ENCODE measurements at regions not wholly inside any gene's neighbourhood (a gene's known extent, or its start where the extent isn't known, plus 50 kb on each side); places are given as distances from the start of the nearest gene placed in this dataset.

- H3K27me3 ChIP-seq (ENCODE audit: insufficient read depth, poor library complexity, severe bottlenecking): peaks cover 63% of the 10 kb centered on the region
- H3K9me3 ChIP-seq (ENCODE audit: severe bottlenecking): no peaks in the 10 kb centered on the region
- no peaks in the 10 kb centered on the region for H3K4me1 ChIP-seq (ENCODE audit: insufficient read depth, poor library complexity, severe bottlenecking)
- H3K4me3 ChIP-seq (ENCODE audit: severe bottlenecking): no peak overlapping the region
- no peaks in the 10 kb centered on the region for H3K36me3 ChIP-seq (ENCODE audit: low read depth)
- TF ChIP-seq, protein P1, sequence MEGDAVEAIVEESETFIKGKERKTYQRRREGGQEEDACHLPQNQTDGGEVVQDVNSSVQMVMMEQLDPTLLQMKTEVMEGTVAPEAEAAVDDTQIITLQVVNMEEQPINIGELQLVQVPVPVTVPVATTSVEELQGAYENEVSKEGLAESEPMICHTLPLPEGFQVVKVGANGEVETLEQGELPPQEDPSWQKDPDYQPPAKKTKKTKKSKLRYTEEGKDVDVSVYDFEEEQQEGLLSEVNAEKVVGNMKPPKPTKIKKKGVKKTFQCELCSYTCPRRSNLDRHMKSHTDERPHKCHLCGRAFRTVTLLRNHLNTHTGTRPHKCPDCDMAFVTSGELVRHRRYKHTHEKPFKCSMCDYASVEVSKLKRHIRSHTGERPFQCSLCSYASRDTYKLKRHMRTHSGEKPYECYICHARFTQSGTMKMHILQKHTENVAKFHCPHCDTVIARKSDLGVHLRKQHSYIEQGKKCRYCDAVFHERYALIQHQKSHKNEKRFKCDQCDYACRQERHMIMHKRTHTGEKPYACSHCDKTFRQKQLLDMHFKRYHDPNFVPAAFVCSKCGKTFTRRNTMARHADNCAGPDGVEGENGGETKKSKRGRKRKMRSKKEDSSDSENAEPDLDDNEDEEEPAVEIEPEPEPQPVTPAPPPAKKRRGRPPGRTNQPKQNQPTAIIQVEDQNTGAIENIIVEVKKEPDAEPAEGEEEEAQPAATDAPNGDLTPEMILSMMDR (IDR thresholded peaks at IDR 0.05; ENCODE audit: poor library complexity, severe bottlenecking): no peak
- ATAC-seq (ENCODE audit: low read depth): no peak
- peak; percentile 29 for DNase-seq (ENCODE audit: low spot score)
- H3K27ac ChIP-seq (ENCODE audit: poor library complexity, severe bottlenecking): no peak overlapping the region
Measured at GRCh38 chr16:86042996-86043725, 144.2 kb downstream of the IRF8 start.

GRCh38 chr16:86044241-86044671, 145.3 kb downstream of the IRF8 start:
- ATAC-seq (ENCODE audit: low read depth): 0 out of 3 replicates have a peak, but pooled peaks have one; percentile 41
- peaks cover 74% of the 10 kb centered on the region for H3K27me3 ChIP-seq (ENCODE audit: insufficient read depth, poor library complexity, severe bottlenecking)
- no peaks in the 10 kb centered on the region for H3K36me3 ChIP-seq (ENCODE audit: low read depth)
- no peak overlapping the region for H3K4me3 ChIP-seq (ENCODE audit: severe bottlenecking)
- TF ChIP-seq, protein P1 (IDR thresholded peaks at IDR 0.05; ENCODE audit: poor library complexity, severe bottlenecking): peak; percentile 34
- no peak overlapping the region for H3K27ac ChIP-seq (ENCODE audit: poor library complexity, severe bottlenecking)
- peak; percentile 55 for DNase-seq (ENCODE audit: low spot score)
- H3K9me3 ChIP-seq (ENCODE audit: severe bottlenecking): no peaks in the 10 kb centered on the region
- H3K4me1 ChIP-seq (ENCODE audit: insufficient read depth, poor library complexity, severe bottlenecking): no peaks in the 10 kb centered on the region

DNA sequence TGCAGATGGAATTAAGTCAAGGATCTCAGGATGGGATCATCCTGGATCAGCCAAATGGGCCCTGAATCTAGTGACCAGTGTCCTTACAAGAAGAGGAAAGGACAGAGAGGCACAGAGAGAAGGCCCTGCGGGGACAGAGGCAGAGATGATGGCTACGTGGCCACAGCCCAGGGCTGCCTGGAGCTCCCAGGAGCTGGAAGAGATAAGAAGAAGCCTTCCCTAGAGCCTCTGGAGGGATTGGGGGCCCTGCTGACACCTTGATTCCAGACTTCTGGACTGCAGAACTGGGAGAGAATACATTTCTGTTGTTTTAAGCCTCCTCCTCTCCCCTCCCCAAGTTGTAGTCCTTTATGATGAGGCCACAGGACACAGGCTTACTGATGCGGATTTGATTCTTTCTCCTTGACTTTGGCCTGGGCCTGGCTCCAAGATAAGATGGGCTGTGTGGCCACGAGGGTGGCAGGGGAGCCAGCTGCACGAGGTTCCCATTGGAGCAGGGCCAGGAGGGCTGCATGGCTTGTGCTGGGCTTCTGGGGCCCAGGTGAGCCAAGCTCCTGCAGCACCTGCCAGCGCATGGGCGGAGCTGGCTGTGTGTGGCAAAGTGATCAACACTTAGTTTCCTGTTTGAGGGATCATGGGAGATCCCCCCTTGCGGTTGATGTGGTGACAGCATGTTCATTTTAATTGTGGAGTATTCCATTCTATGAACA, 146.1 kb downstream of the IRF8 start:
- peaks cover 80% of the 10 kb centered on the region for H3K27me3 ChIP-seq (ENCODE audit: insufficient read depth, poor library complexity, severe bottlenecking)

DNA sequence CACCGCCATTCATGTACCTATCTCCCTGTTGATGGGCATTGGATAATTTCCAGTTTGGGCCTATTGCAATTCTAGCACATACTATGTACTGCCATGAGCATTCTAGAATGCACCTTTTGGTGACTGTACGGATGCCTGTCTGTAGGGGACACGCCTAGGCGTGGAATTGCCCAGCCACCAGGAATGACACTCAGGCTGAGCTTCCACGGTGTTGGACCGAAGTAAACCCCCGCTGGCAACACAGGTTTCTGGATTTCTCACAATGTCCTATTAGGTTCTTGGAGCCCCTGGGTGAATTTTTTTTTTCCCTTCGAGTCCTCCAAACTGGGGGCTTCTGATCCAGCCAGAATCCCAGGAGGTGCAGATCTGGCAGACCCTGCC, 146.6 kb downstream of the IRF8 start:
- Histone ChIP-seq H3K9me3 (ENCODE audit: severe bottlenecking) (no peaks in the 10 kb centered on the region), H3K4me1 (ENCODE audit: insufficient read depth, poor library complexity, severe bottlenecking) (no peaks in the 10 kb centered on the region), H3K36me3 (ENCODE audit: low read depth) (no peaks in the 10 kb centered on the region), H3K27ac (ENCODE audit: poor library complexity, severe bottlenecking) (no peak overlapping the region), H3K4me3 (ENCODE audit: severe bottlenecking) (no peak overlapping the region), H3K27me3 (ENCODE audit: insufficient read depth, poor library complexity, severe bottlenecking) (peaks cover 85% of the 10 kb centered on the region)
- TF ChIP-seq, protein P1 (IDR thresholded peaks at IDR 0.05; ENCODE audit: poor library complexity, severe bottlenecking): no peak
- ATAC-seq (ENCODE audit: low read depth) (no peak), DNase-seq (ENCODE audit: low spot score) (no peak)

More for the DNA sequence above, 146.1 kb downstream of the IRF8 start:
- Histone ChIP-seq H3K4me1 (ENCODE audit: insufficient read depth, poor library complexity, severe bottlenecking) (no peaks in the 10 kb centered on the region), H3K27ac (ENCODE audit: poor library complexity, severe bottlenecking) (no peak overlapping the region), H3K36me3 (ENCODE audit: low read depth) (no peaks in the 10 kb centered on the region), H3K4me3 (ENCODE audit: severe bottlenecking) (no peak overlapping the region), H3K9me3 (ENCODE audit: severe bottlenecking) (no peaks in the 10 kb centered on the region)
- no peak for ATAC-seq (ENCODE audit: low read depth)
- DNase-seq (ENCODE audit: low spot score): peak; percentile 35
- TF ChIP-seq, protein P1 (IDR thresholded peaks at IDR 0.05; ENCODE audit: poor library complexity, severe bottlenecking): no peak
